Spleen (tissue), 7 donors: ENCODE measurements at regions not wholly inside any gene's neighbourhood (a gene's known extent, or its start where the extent isn't known, plus 50 kb on each side); places are given as distances from the start of the nearest gene placed in this dataset.

Experiments
- POLR2A ChIP-seq, 3 donors: fragments of 450-650 bp; IDR thresholded peaks; one replicate each; pipeline ENCODE4 v1.5.1; 2017; ENCODE audit warnings: antibody characterized with exemption in 3 of 3, mild to moderate bottlenecking in 1 of 3
- TF ChIP-seq, protein P1 (sequence below), 11 experiments: fragments of 200-600 bp in 7 of 11; fragments of 450-650 bp in 4 of 11; sonication (generic) in 4 of 11; IDR thresholded peaks in 8 of 11; conservative IDR thresholded peaks in 3 of 11; 1 replicate in 7 of 11; 2 replicates in 4 of 11; pipeline versions ENCODE4 v1.4.0 to v1.8.0; 2016 to 2021; ENCODE audit warnings: antibody characterized with exemption in 11 of 11, inconsistent platforms in 4 of 11, mild to moderate bottlenecking in 1 of 11
- donor health status: DM: no; HTN: no; CAD: no; lungs with moderate emphysema.
- donor health status: DM: no; HTN: no; CAD: no.
- donor health status: DM: no; HTN: no; CAD: no.

- TF ChIP-seq POLR2A (IDR thresholded peaks at IDR 0.05), result no peak
- TF ChIP-seq, protein P1, sequence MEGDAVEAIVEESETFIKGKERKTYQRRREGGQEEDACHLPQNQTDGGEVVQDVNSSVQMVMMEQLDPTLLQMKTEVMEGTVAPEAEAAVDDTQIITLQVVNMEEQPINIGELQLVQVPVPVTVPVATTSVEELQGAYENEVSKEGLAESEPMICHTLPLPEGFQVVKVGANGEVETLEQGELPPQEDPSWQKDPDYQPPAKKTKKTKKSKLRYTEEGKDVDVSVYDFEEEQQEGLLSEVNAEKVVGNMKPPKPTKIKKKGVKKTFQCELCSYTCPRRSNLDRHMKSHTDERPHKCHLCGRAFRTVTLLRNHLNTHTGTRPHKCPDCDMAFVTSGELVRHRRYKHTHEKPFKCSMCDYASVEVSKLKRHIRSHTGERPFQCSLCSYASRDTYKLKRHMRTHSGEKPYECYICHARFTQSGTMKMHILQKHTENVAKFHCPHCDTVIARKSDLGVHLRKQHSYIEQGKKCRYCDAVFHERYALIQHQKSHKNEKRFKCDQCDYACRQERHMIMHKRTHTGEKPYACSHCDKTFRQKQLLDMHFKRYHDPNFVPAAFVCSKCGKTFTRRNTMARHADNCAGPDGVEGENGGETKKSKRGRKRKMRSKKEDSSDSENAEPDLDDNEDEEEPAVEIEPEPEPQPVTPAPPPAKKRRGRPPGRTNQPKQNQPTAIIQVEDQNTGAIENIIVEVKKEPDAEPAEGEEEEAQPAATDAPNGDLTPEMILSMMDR (IDR thresholded peaks at IDR 0.05 in 8 of 11, conservative IDR thresholded peaks at IDR 0.05 in 3 of 11), result no peak
Observed at GRCh38 chr6:97885828-97886227, 602.8 kb upstream of the MMS22L start.
